Liver (tissue), 8 donors: ENCODE measurements at regions not wholly inside any gene's neighbourhood (a gene's known extent, or its start where the extent isn't known, plus 50 kb on each side); places are given as distances from the start of the nearest gene placed in this dataset.

Experiments
- DNase-seq: peaks from one replicate; pipeline ENCODE4 v3.0.0-alpha.2; 2017; ENCODE audit warnings: low spot score
- H3K27ac ChIP-seq, 2 donors: one replicate each; pipeline ENCODE4 v1.7.0; 2013; ENCODE audit warnings: inconsistent platforms in 2 of 2, low read length in 2 of 2, control low read depth in 1 of 2, low read depth in 1 of 2, mild to moderate bottlenecking in 1 of 2
- H3K27me3 ChIP-seq, 4 donors: one replicate each; pipeline versions ENCODE4 v1.6.1 to v1.7.0; 2013; ENCODE audit warnings: low read length in 3 of 4, inconsistent platforms in 1 of 4, mild to moderate bottlenecking in 1 of 4, moderate library complexity in 1 of 4; ENCODE audit not compliant: control insufficient read depth in 4 of 4, insufficient read depth in 4 of 4
- H3K36me3 ChIP-seq, 4 donors: one replicate each; pipeline versions ENCODE4 v1.6.1 to v1.7.0; 2013; ENCODE audit warnings: low read length in 3 of 4, mild to moderate bottlenecking in 3 of 4, low read depth in 1 of 4, moderate library complexity in 1 of 4; ENCODE audit not compliant: control insufficient read depth in 4 of 4, insufficient read depth in 3 of 4
- H3K4me1 ChIP-seq, 4 donors: one replicate each; pipeline versions ENCODE4 v1.6.1 to v1.7.0; 2013; ENCODE audit warnings: low read length in 3 of 4, mild to moderate bottlenecking in 3 of 4, moderate library complexity in 1 of 4; ENCODE audit not compliant: control insufficient read depth in 4 of 4, insufficient read depth in 4 of 4
- H3K4me3 ChIP-seq, 3 donors: one replicate each; pipeline versions ENCODE4 v1.6.1 to v1.7.0; 2013; ENCODE audit warnings: low read length in 3 of 3, control low read depth in 1 of 3, low read depth in 1 of 3, mild to moderate bottlenecking in 1 of 3
- H3K9ac ChIP-seq, 2 donors: one replicate each; pipeline ENCODE4 v1.7.0; 2013; ENCODE audit warnings: low read length in 2 of 2, mild to moderate bottlenecking in 2 of 2, moderate library complexity in 2 of 2, control low read depth in 1 of 2, low read depth in 1 of 2
- H3K9me3 ChIP-seq, 4 donors: one replicate each; pipeline versions ENCODE4 v1.6.1 to v1.7.0; 2013; ENCODE audit warnings: low read length in 3 of 4; ENCODE audit not compliant: control insufficient read depth in 4 of 4
- EGR1 ChIP-seq, 2 donors: IDR thresholded peaks; 2 replicates each; pipeline ENCODE4 v1.6.1; 2016 to 2018; ENCODE audit warnings: antibody characterized with exemption in 2 of 2, low read depth in 2 of 2
- FOXA1 ChIP-seq: IDR thresholded peaks from 2 replicates; pipeline ENCODE4 v1.6.1; 2016; ENCODE audit warnings: antibody characterized with exemption
- FOXA2 ChIP-seq: IDR thresholded peaks from 2 replicates; pipeline ENCODE4 v1.6.1; 2016; ENCODE audit warnings: antibody characterized with exemption
- HNF4A ChIP-seq, 2 donors: conservative IDR thresholded peaks; 2 replicates each; pipeline ENCODE4 v1.6.1; 2016; ENCODE audit warnings: antibody characterized with exemption in 2 of 2, mild to moderate bottlenecking in 2 of 2
- HNF4G ChIP-seq: IDR thresholded peaks from 2 replicates; pipeline ENCODE4 v1.6.1; 2016; ENCODE audit warnings: antibody characterized with exemption
- JUND ChIP-seq, 2 donors: IDR thresholded peaks; 2 replicates each; pipeline ENCODE4 v1.6.1; 2016; ENCODE audit warnings: antibody characterized with exemption in 2 of 2
- NR2F2 ChIP-seq: IDR thresholded peaks from 2 replicates; pipeline ENCODE4 v1.6.1; 2016; ENCODE audit warnings: antibody characterized with exemption
- RAD21 ChIP-seq, 2 donors: IDR thresholded peaks; 2 replicates each; pipeline ENCODE4 v1.6.1; 2016; ENCODE audit warnings: antibody characterized with exemption in 2 of 2, mild to moderate bottlenecking in 2 of 2
- RXRA ChIP-seq, 2 donors: IDR thresholded peaks; 2 replicates each; pipeline ENCODE4 v1.6.1; 2017 to 2018; ENCODE audit warnings: antibody characterized with exemption in 2 of 2, mild to moderate bottlenecking in 1 of 2
- SP1 ChIP-seq: IDR thresholded peaks from 2 replicates; pipeline ENCODE4 v1.6.1; 2018; ENCODE audit warnings: antibody characterized with exemption, mild to moderate bottlenecking
- TAF1 ChIP-seq: conservative IDR thresholded peaks from 2 replicates; pipeline ENCODE4 v1.6.1; 2016; ENCODE audit warnings: antibody characterized with exemption, mild to moderate bottlenecking
- WGBS: extraction: QIAGEN DNeasy Blood & Tissue Kit; methylation state at CpG from one replicate; pipeline ENCODE4 v1.1.7; 2013; 5-methylcytosine and 5-hydroxymethylcytosine counted together
- TF ChIP-seq, protein P1 (sequence below): IDR thresholded peaks from 2 replicates; pipeline ENCODE4 v1.6.1; 2016; ENCODE audit warnings: antibody characterized with exemption
- TF ChIP-seq, protein P2 (sequence below): IDR thresholded peaks from 2 replicates; pipeline ENCODE4 v1.6.1; 2016; ENCODE audit warnings: antibody characterized with exemption
- TF ChIP-seq, protein P3 (sequence below): IDR thresholded peaks from 2 replicates; pipeline ENCODE4 v1.6.1; 2016; ENCODE audit warnings: antibody characterized with exemption
- TF ChIP-seq, protein P4 (sequence below): fragments of 150-350 bp; IDR thresholded peaks from 2 replicates; pipeline ENCODE4 v1.5.1; 2017; ENCODE audit warnings: improper control_type of control experiment, low read depth, low read length; ENCODE audit not compliant: missing input control
- TF ChIP-seq, protein P5 (sequence below): IDR thresholded peaks from 2 replicates; pipeline ENCODE4 v1.6.1; 2016; ENCODE audit warnings: antibody characterized with exemption, mild to moderate bottlenecking
- donor health status: healthy.
- donor health status: healthy.
- donor health status: healthy.
- donor health status: healthy.
- donor health status: healthy.

DNA sequence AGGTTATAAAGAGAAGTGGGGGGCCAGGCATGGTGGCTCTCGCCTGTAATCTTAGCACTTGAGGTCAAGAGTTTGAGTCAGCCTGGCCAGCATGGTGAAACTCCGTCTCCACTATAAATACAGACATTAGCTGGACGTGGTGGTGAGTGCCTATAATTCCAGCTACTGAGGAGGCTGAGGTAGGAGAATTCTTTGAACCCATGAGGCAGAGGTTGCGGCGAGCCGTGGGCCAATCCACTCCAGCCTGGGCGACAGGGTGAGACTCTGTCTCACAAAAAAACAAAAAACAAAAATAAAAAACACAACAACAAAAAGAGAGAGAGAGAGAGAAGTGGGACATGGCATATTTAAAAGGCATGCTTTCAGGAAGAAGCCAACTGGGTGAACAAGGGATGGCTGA lies 80.1 kb upstream of the CARD18 start:
- Histone ChIP-seq H3K27ac (no peak overlapping the region), H3K9ac (no peak overlapping the region), H3K9me3 (no peaks in the 10 kb centered on the region), H3K4me1 (no peaks in the 10 kb centered on the region), H3K27me3 (no peaks in the 10 kb centered on the region), H3K36me3 (no peaks in the 10 kb centered on the region), H3K4me3 (no peak overlapping the region)
- no peak for DNase-seq
- 86% methylated on average over 7 of the region's 7 CpGs for WGBS
- TF ChIP-seq, protein P1, sequence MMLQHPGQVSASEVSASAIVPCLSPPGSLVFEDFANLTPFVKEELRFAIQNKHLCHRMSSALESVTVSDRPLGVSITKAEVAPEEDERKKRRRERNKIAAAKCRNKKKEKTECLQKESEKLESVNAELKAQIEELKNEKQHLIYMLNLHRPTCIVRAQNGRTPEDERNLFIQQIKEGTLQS: no peak
- no peak for TF ChIP-seq FOXA2
- TF ChIP-seq, protein P2, sequence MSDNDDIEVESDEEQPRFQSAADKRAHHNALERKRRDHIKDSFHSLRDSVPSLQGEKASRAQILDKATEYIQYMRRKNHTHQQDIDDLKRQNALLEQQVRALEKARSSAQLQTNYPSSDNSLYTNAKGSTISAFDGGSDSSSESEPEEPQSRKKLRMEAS: no peak
- TF ChIP-seq NR2F2: no peak
- no peak for TF ChIP-seq EGR1 (IDR thresholded peaks at IDR 0.05; ENCODE audit: low read depth in 2 of 2)
- TF ChIP-seq, protein P3, sequence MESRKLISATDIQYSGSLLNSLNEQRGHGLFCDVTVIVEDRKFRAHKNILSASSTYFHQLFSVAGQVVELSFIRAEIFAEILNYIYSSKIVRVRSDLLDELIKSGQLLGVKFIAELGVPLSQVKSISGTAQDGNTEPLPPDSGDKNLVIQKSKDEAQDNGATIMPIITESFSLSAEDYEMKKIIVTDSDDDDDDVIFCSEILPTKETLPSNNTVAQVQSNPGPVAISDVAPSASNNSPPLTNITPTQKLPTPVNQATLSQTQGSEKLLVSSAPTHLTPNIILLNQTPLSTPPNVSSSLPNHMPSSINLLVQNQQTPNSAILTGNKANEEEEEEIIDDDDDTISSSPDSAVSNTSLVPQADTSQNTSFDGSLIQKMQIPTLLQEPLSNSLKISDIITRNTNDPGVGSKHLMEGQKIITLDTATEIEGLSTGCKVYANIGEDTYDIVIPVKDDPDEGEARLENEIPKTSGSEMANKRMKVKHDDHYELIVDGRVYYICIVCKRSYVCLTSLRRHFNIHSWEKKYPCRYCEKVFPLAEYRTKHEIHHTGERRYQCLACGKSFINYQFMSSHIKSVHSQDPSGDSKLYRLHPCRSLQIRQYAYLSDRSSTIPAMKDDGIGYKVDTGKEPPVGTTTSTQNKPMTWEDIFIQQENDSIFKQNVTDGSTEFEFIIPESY: no peak
- TF ChIP-seq, protein P4, sequence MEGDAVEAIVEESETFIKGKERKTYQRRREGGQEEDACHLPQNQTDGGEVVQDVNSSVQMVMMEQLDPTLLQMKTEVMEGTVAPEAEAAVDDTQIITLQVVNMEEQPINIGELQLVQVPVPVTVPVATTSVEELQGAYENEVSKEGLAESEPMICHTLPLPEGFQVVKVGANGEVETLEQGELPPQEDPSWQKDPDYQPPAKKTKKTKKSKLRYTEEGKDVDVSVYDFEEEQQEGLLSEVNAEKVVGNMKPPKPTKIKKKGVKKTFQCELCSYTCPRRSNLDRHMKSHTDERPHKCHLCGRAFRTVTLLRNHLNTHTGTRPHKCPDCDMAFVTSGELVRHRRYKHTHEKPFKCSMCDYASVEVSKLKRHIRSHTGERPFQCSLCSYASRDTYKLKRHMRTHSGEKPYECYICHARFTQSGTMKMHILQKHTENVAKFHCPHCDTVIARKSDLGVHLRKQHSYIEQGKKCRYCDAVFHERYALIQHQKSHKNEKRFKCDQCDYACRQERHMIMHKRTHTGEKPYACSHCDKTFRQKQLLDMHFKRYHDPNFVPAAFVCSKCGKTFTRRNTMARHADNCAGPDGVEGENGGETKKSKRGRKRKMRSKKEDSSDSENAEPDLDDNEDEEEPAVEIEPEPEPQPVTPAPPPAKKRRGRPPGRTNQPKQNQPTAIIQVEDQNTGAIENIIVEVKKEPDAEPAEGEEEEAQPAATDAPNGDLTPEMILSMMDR: no peak
- no peak for TF ChIP-seq RXRA (IDR thresholded peaks at IDR 0.05)
- no peak for TF ChIP-seq HNF4G
- no peak for TF ChIP-seq RAD21 (IDR thresholded peaks at IDR 0.05)

DNA sequence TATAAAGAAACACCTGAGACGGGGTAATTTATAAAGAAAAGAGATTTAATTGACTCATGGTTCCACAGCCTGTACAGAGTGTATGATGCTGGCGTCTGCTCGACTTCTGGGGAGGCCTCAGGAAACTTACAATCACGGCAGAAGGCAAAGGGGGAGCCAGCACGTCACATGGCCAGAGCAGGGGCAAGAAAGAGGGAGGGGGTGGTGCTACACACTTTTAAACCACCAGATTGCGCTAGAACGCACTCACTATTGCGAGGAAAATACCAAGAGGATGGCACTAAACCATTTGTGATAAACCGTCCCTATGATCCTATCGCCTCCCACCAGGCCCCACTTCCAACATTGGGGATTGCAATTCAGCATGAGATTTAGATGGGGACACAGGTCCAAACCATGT lies 79.7 kb upstream of the CARD18 start:
- Histone ChIP-seq H3K4me1 (no peaks in the 10 kb centered on the region), H3K9ac (no peak overlapping the region), H3K27me3 (no peaks in the 10 kb centered on the region), H3K4me3 (no peak overlapping the region), H3K9me3 (no peaks in the 10 kb centered on the region), H3K27ac (no peak overlapping the region), H3K36me3 (no peaks in the 10 kb centered on the region)
- no peak for TF ChIP-seq TAF1
- TF ChIP-seq HNF4A (conservative IDR thresholded peaks at IDR 0.05): no peak
- no peak for TF ChIP-seq SP1
- no peak for TF ChIP-seq JUND (IDR thresholded peaks at IDR 0.05)
- TF ChIP-seq, protein P5, sequence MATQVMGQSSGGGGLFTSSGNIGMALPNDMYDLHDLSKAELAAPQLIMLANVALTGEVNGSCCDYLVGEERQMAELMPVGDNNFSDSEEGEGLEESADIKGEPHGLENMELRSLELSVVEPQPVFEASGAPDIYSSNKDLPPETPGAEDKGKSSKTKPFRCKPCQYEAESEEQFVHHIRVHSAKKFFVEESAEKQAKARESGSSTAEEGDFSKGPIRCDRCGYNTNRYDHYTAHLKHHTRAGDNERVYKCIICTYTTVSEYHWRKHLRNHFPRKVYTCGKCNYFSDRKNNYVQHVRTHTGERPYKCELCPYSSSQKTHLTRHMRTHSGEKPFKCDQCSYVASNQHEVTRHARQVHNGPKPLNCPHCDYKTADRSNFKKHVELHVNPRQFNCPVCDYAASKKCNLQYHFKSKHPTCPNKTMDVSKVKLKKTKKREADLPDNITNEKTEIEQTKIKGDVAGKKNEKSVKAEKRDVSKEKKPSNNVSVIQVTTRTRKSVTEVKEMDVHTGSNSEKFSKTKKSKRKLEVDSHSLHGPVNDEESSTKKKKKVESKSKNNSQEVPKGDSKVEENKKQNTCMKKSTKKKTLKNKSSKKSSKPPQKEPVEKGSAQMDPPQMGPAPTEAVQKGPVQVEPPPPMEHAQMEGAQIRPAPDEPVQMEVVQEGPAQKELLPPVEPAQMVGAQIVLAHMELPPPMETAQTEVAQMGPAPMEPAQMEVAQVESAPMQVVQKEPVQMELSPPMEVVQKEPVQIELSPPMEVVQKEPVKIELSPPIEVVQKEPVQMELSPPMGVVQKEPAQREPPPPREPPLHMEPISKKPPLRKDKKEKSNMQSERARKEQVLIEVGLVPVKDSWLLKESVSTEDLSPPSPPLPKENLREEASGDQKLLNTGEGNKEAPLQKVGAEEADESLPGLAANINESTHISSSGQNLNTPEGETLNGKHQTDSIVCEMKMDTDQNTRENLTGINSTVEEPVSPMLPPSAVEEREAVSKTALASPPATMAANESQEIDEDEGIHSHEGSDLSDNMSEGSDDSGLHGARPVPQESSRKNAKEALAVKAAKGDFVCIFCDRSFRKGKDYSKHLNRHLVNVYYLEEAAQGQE: no peak
- TF ChIP-seq FOXA1: no peak
- DNase-seq: no peak
- 90% methylated on average over 10 of the region's 10 CpGs for WGBS
